ENCODE measurements at regions not wholly inside any gene's neighbourhood (a gene's known extent, or its start where the extent isn't known, plus 50 kb on each side); places are given as distances from the start of the nearest gene placed in this dataset.

DNA sequence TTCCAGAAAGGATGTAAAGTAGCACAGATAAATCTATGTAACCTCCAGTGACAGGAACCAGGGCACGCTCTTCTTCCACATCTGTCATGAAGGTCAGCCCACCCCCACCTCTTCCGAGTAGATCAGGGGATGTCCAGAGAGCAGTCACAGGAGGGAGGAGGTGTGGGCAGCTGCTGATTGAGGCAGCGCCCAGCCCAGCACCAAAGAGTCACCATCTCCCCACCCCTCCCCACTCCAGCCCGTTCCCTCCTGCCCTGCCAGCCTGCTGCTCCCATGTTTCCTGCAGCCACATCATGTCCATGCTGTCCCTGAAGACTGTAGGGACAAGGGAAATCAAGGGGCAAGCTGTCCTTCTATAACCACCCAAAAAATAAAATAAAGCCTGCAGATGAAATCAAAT is 269.8 kb downstream of the BCL11A start:
- H4K91ac ChIP-seq (replicated peaks; ENCODE audit: insufficient read length, low read length), result no peak overlapping the region
- no peak overlapping the region for H2AK5ac ChIP-seq (ENCODE audit: low read depth, low read length)
- no peak overlapping the region for H3K23ac ChIP-seq (ENCODE audit: insufficient read length)
- H4K20me1 ChIP-seq (replicated peaks in 1 of 2; ENCODE audit: control insufficient read depth in 1 of 2, insufficient read depth in 2 of 2, low read length in 2 of 2), result no peaks in the 10 kb centered on the region
- no peak overlapping the region for H2BK15ac ChIP-seq (ENCODE audit: low read length)
- H3K27me3 ChIP-seq (replicated peaks in 1 of 4; ENCODE audit: control insufficient read depth in 3 of 4, extremely low read depth in 1 of 4, insufficient read depth in 3 of 4, low read length in 3 of 4), result no peaks in the 10 kb centered on the region
- WGBS, 2 experiments (ENCODE audit: extremely low coverage in 1 of 2, insufficient coverage in 1 of 2, insufficient read length in 1 of 2, insufficient replicate concordance in 2 of 2, low coverage in 1 of 2, low lambda C conversion rate in 2 of 2, missing lambda C conversion rate in 1 of 2), result 91% methylated on average over 4 of the region's 4 CpGs; no CpG with 5 or more reads in 1 of the 2 experiments
- H2BK12ac ChIP-seq (ENCODE audit: low read depth, low read length), result no peak overlapping the region
- H3K4me2 ChIP-seq (ENCODE audit: insufficient read depth in 1 of 2, low read depth in 2 of 2, low read length in 2 of 2), result no peak overlapping the region
- DNase-seq (ENCODE audit: low read depth in 1 of 2, low spot score in 2 of 2), result no peak
- no peak overlapping the region for H2BK20ac ChIP-seq (ENCODE audit: low read length)
- no peak overlapping the region for H2AFZ ChIP-seq (ENCODE audit: low read length)
- H3K18ac ChIP-seq (ENCODE audit: extremely low read depth, low read length), result no peak overlapping the region
- no peak for FAIRE-seq
- H3K23me2 ChIP-seq (ENCODE audit: low read depth, low read length), result no peaks in the 10 kb centered on the region
- POLR2A ChIA-PET (ENCODE audit: partially characterized antibody), result no interaction called here
- H4K8ac ChIP-seq (ENCODE audit: extremely low read depth, insufficient read depth, low read length), result no peak overlapping the region; the same call in 1 of the 2 replicates
- no peak overlapping the region for H3K9ac ChIP-seq (replicated peaks in 1 of 4; ENCODE audit: extremely low read depth in 1 of 4, low read depth in 3 of 4, low read length in 3 of 4)
- H3K14ac ChIP-seq (ENCODE audit: insufficient read length), result no peak overlapping the region
- H3K4ac ChIP-seq (replicated peaks; ENCODE audit: insufficient read length, low read depth, low read length), result no peak overlapping the region
- no peak overlapping the region for H3K27ac ChIP-seq (ENCODE audit: low read depth, low read length)
- H3K79me1 ChIP-seq (ENCODE audit: low read depth, low read length), result no peaks in the 10 kb centered on the region; the same call in 1 of the 2 replicates
- no peak overlapping the region for H4K5ac ChIP-seq (ENCODE audit: insufficient read length, low read depth, low read length)
- no peaks in the 10 kb centered on the region for H3K9me3 ChIP-seq (ENCODE audit: insufficient read depth in 2 of 2, low read depth in 1 of 2, low read length in 1 of 2)
- no peaks in the 10 kb centered on the region for H3K79me2 ChIP-seq (ENCODE audit: control insufficient read depth in 1 of 2, insufficient read depth in 2 of 2, low read length in 2 of 2)
- no peak overlapping the region for H3K56ac ChIP-seq (replicated peaks; ENCODE audit: insufficient read length, low read depth, low read length)
- no peak overlapping the region for H2BK5ac ChIP-seq (ENCODE audit: low read depth, low read length)
- H2BK120ac ChIP-seq (replicated peaks; ENCODE audit: low read depth, low read length), result no peak overlapping the region
- H3K4me3 ChIP-seq (ENCODE audit: extremely low read depth in 1 of 4, insufficient read depth in 2 of 4, low read depth in 3 of 4, low read length in 4 of 4), result no peak overlapping the region
- H3K4me1 ChIP-seq (replicated peaks in 1 of 4; ENCODE audit: control insufficient read depth in 3 of 4, insufficient read depth in 4 of 4, low read length in 3 of 4), result no peaks in the 10 kb centered on the region; a peak in 2 of 7 replicates
- H3K36me3 ChIP-seq (ENCODE audit: control insufficient read depth in 2 of 4, insufficient read depth in 4 of 4, low read length in 3 of 4), result no peaks in the 10 kb centered on the region
- CTCF ChIA-PET (ENCODE audit: partially characterized antibody), result interaction anchor here (0.5 to 0.8 kb wide), 3 partner anchors 11 to 410 kb away, joined by 3 to 5 read pairs (median 3); no protein-coding TSS in a partner anchor
- TF ChIP-seq KDM4A (IDR thresholded peaks at IDR 0.05; ENCODE audit: low read depth, low read length, severe bottlenecking), result no peak
- no peak for TF ChIP-seq SIN3A (conservative IDR thresholded peaks at IDR 0.05 in 1 of 2, IDR thresholded peaks at IDR 0.05 in 1 of 2; ENCODE audit: low read depth in 1 of 2, low read length in 2 of 2)
- TF ChIP-seq, protein P1, sequence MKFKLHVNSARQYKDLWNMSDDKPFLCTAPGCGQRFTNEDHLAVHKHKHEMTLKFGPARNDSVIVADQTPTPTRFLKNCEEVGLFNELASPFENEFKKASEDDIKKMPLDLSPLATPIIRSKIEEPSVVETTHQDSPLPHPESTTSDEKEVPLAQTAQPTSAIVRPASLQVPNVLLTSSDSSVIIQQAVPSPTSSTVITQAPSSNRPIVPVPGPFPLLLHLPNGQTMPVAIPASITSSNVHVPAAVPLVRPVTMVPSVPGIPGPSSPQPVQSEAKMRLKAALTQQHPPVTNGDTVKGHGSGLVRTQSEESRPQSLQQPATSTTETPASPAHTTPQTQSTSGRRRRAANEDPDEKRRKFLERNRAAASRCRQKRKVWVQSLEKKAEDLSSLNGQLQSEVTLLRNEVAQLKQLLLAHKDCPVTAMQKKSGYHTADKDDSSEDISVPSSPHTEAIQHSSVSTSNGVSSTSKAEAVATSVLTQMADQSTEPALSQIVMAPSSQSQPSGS (IDR thresholded peaks at IDR 0.05; ENCODE audit: low read length), result no peak
- TF ChIP-seq POLR2AphosphoS5 (IDR thresholded peaks at IDR 0.05; ENCODE audit: low read depth, low read length), result no peak
- TF ChIP-seq POLR2A (IDR thresholded peaks at IDR 0.05; ENCODE audit: control extremely low read depth in 1 of 2, low read depth in 2 of 2, low read length in 2 of 2), result no peak
- TF ChIP-seq MAX (IDR thresholded peaks at IDR 0.05), result no peak
- no peak for TF ChIP-seq YY1 (IDR thresholded peaks at IDR 0.05; ENCODE audit: low read depth, low read length)
- no peak for TF ChIP-seq GABPA (IDR thresholded peaks at IDR 0.05; ENCODE audit: borderline replicate concordance, insufficient read depth, low read length)
- TF ChIP-seq CREB1 (IDR thresholded peaks at IDR 0.05), result no peak
- no peak for TF ChIP-seq EZH2 (IDR thresholded peaks at IDR 0.05; ENCODE audit: low read depth, low read length, severe bottlenecking)
- TF ChIP-seq CBX5 (IDR thresholded peaks at IDR 0.05; ENCODE audit: low read depth, low read length), result no peak
- no peak for TF ChIP-seq SUZ12 (IDR thresholded peaks at IDR 0.05; ENCODE audit: low read length)
- TF ChIP-seq EP300 (IDR thresholded peaks at IDR 0.05; ENCODE audit: borderline replicate concordance in 1 of 2, low read depth in 2 of 2, low read length in 2 of 2), result no peak
